K562 (cell line): ENCODE measurements at regions not wholly inside any gene's neighbourhood (a gene's known extent, or its start where the extent isn't known, plus 50 kb on each side); places are given as distances from the start of the nearest gene placed in this dataset.

ENCODE experiments used
- ATAC-seq: fragments of 200-7000 bp; cut with Tn5 transposase; 3 replicates; pipeline ENCODE4 v1.9.1; 2020; ENCODE audit warnings: moderate library complexity
- BruUV-seq: library from RNA; stranded (reverse); fragments of 400-500 nt; replicated peaks from 2 replicates; lab custom pipeline; 2021; lab: Mats Ljungman, UMichigan
- CTCF ChIA-PET: fragments of 300-600 bp; formaldehyde crosslinking; extraction: SDS; loops from one replicate; lab custom pipeline; 2021; ENCODE audit warnings: low intra/inter-chr PET ratio; lab: Yijun Ruan, JAX
- POLR2A ChIA-PET: fragments of 300-600, 350-650 bp; sonication (Branson Sonifier 250); formaldehyde crosslinking; extraction: SDS; loops from one replicate; lab custom pipeline; 2021; ENCODE audit warnings: antibody characterized with exemption, inconsistent platforms; lab: Yijun Ruan, JAX
- DNase-seq, 4 experiments: peaks; one replicate each; pipeline versions ENCODE4 v3.0.0 to v3.0.0-alpha.2; 2011 to 2018; ENCODE audit warnings: low spot score in 3 of 4, mixed read lengths in 3 of 4; ENCODE audit errors: extremely low read depth in 1 of 4
- FAIRE-seq: peaks from 2 replicates; lab custom pipeline; 2011; peaks lifted over from hg19 to GRCh38; lab: Jason Lieb, UNC
- H2AFZ ChIP-seq: 2 replicates; pipeline ENCODE4 v1.6.0; 2011; ENCODE audit warnings: low read depth, low read length, control low read depth, inconsistent platforms
- H3K27ac ChIP-seq: fragments of 200-600 bp; 3 replicates; pipeline ENCODE4 v1.8.0; 2011; ENCODE audit warnings: low read depth, mild to moderate bottlenecking, control low read depth, inconsistent platforms, low read length, moderate library complexity, mixed read lengths; ENCODE audit errors: extremely low read depth
- H3K27me3 ChIP-seq, 2 experiments: fragments of 300-600 bp in 1 of 2; 2 replicates in 1 of 2; 3 replicates in 1 of 2; pipeline versions ENCODE4 v1.6.0 to v1.8.0; 2011; ENCODE audit warnings: inconsistent platforms in 2 of 2, low read length in 2 of 2, mild to moderate bottlenecking in 1 of 2, mixed read lengths in 1 of 2, moderate library complexity in 1 of 2; ENCODE audit not compliant: control insufficient read depth in 2 of 2, insufficient read depth in 2 of 2
- H3K36me3 ChIP-seq: fragments of 300-600 bp; 3 replicates; pipeline ENCODE4 v1.8.0; 2011; ENCODE audit warnings: mild to moderate bottlenecking, low read length, inconsistent platforms; ENCODE audit not compliant: control insufficient read depth, insufficient read depth
- H3K4me1 ChIP-seq, 2 experiments: fragments of 200-600 bp in 1 of 2; replicated peaks in 1 of 2; 2 replicates in 1 of 2; 3 replicates in 1 of 2; pipeline versions ENCODE4 v1.5.1 to v1.8.0; 2011; ENCODE audit warnings: inconsistent platforms in 2 of 2, low read length in 2 of 2, mild to moderate bottlenecking in 1 of 2, mixed read lengths in 1 of 2, moderate library complexity in 1 of 2; ENCODE audit not compliant: control insufficient read depth in 2 of 2, insufficient read depth in 2 of 2
- H3K4me2 ChIP-seq: 2 replicates; pipeline ENCODE4 v1.6.1; 2011; ENCODE audit warnings: low read length, control low read depth, inconsistent platforms, mixed read lengths; ENCODE audit not compliant: insufficient read depth
- H3K4me3 ChIP-seq: fragments of 200-600 bp; sonication (generic), shearing (Covaris generic); 2 replicates; pipeline ENCODE4 v1.5.1; 2016; ENCODE audit warnings: control low read depth, inconsistent platforms
- H3K79me2 ChIP-seq: fragments of 200-600 bp; 3 replicates; pipeline ENCODE4 v1.8.0; 2011; ENCODE audit warnings: low read length, inconsistent platforms; ENCODE audit not compliant: control insufficient read depth, insufficient read depth
- H3K9ac ChIP-seq, 2 experiments: 2 replicates each; pipeline versions ENCODE4 v1.6.0 to v1.6.1; 2011; ENCODE audit warnings: low read depth in 2 of 2, low read length in 2 of 2, control low read depth in 1 of 2, inconsistent platforms in 1 of 2, mild to moderate bottlenecking in 1 of 2, mixed read lengths in 1 of 2; ENCODE audit not compliant: insufficient read depth in 1 of 2
- H3K9me1 ChIP-seq: one replicate; pipeline ENCODE4 v1.6.0; 2011; ENCODE audit warnings: inconsistent platforms, mild to moderate bottlenecking, low read length, moderate library complexity; ENCODE audit not compliant: control insufficient read depth, insufficient read depth
- H3K9me3 ChIP-seq: replicated peaks from 2 replicates; pipeline ENCODE4 v1.5.1; 2011; ENCODE audit warnings: low read depth, low read length, inconsistent platforms; ENCODE audit not compliant: control insufficient read depth, insufficient read depth
- H4K20me1 ChIP-seq: replicated peaks from 2 replicates; pipeline ENCODE4 v1.6.1; 2011; ENCODE audit warnings: low read length, inconsistent platforms, mixed read lengths; ENCODE audit not compliant: control insufficient read depth, insufficient read depth
- BCL6 ChIP-seq: fragments of 250-450 bp; sonication (Bioruptor Pico); IDR thresholded peaks from 2 replicates; pipeline ENCODE4 v1.4.0; 2020
- BRF1 ChIP-seq: IDR thresholded peaks from 3 replicates; pipeline ENCODE4 v1.6.1; 2011; ENCODE audit warnings: borderline replicate concordance, mild to moderate bottlenecking; ENCODE audit not compliant: insufficient read length; ENCODE audit errors: extremely low read depth
- CHD1 ChIP-seq: fragments of 200-600 bp; sonication (generic); IDR thresholded peaks from one replicate; pipeline ENCODE4 v1.6.1; 2012; ENCODE audit warnings: mild to moderate bottlenecking, moderate library complexity, low read length, inconsistent platforms
- GATAD2B ChIP-seq: fragments of 450-650 bp; IDR thresholded peaks from 2 replicates; pipeline ENCODE4 v1.6.1; 2017; ENCODE audit warnings: mild to moderate bottlenecking, borderline replicate concordance
- MED1 ChIP-seq: sonication (generic); formaldehyde crosslinking; IDR thresholded peaks from 2 replicates; pipeline ENCODE4 v1.8.1; 2023; ENCODE audit warnings: missing genetic modification reagents, borderline replicate concordance
- SPI1 ChIP-seq: IDR thresholded peaks from 2 replicates; pipeline ENCODE4 v1.6.1; 2011; ENCODE audit warnings: low read depth, low read length, control low read depth, borderline replicate concordance
- ZC3H11A ChIP-seq: IDR thresholded peaks from 2 replicates; pipeline ENCODE4 v1.6.1; 2012; ENCODE audit warnings: low read depth, low read length, improper control_type of control experiment
- ZNF143 ChIP-seq: sonication (generic); formaldehyde crosslinking; IDR thresholded peaks from 2 replicates; pipeline ENCODE4 v1.9.0; 2022; ENCODE audit warnings: mild to moderate bottlenecking, missing genetic modification reagents
- ZNF263 ChIP-seq: sonication (generic); formaldehyde crosslinking; IDR thresholded peaks from 2 replicates; pipeline ENCODE4 v1.8.0; 2022; ENCODE audit warnings: mild to moderate bottlenecking, missing genetic modification reagents, borderline replicate concordance
- ZNF316 ChIP-seq: fragments of 450-650 bp; IDR thresholded peaks from 2 replicates; pipeline ENCODE4 v1.6.1; 2016
- ZNF445 ChIP-seq: fragments of 250-450 bp; sonication (Bioruptor Pico); IDR thresholded peaks from 2 replicates; pipeline ENCODE4 v1.4.0; 2020; ENCODE audit warnings: low read depth, mild to moderate bottlenecking, moderate library complexity
- ZNF584 ChIP-seq: fragments of 200-800 bp; sonication (Bioruptor generic); IDR thresholded peaks from 2 replicates; pipeline ENCODE4 v1.6.1; 2016; ENCODE audit warnings: low read depth, mild to moderate bottlenecking, missing genetic modification characterization, missing compliant biosample characterization
- WGBS: fragments of 100-300 bp; shearing (Covaris generic); methylation state at CpG from one replicate; pipeline ENCODE4 v1.1.6; 2016; ENCODE audit warnings: low coverage, mixed read lengths; ENCODE audit not compliant: insufficient coverage; ENCODE audit errors: missing lambda C conversion rate; 5-methylcytosine and 5-hydroxymethylcytosine counted together
- in situ Hi-C: fragments of 300-500 bp; cut with MboI; formaldehyde crosslinking; loops from 4 replicates; pipeline ENCODE4 v1.15.0; 2018; ENCODE audit warnings: inconsistent platforms, mixed read lengths
- intact Hi-C: fragments of 100-400 bp; cut with micrococcal nuclease; formaldehyde crosslinking; loops from 2 replicates; pipeline ENCODE4 v1.14.2; 2022
- TF ChIP-seq, protein P1 (sequence below): fragments of 250-450 bp; sonication (Bioruptor Pico); IDR thresholded peaks from 2 replicates; pipeline ENCODE4 v1.4.0; 2020; ENCODE audit warnings: mild to moderate bottlenecking, moderate library complexity

GRCh38 chr2:180150606-180151005 lies 143.5 kb upstream of the CWC22 start (continued):
- TF ChIP-seq ZNF143 (CRISPR knock-in tag) (no peak), ZNF584 (CRISPR knock-in tag) (no peak), GATAD2B (no peak)

DNA sequence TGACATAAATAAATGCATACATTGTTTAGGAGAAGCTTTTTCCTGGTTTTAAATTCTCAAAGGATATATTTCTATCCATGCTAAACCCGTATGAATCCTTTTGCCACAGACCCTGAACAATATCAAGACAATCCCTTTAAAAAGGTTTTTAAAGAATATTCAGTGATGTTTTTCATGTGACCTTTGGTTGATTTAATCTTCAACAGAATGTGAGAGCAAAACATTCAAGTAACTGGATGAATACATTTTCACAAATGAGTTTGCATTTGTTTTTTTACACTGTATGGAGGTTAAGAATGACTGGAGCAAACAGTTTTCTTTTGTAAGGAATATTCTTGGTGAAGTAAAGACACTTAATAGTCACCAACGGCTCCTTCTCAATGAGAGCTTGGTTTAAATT lies 139.4 kb upstream of the CWC22 start:
- Histone ChIP-seq H3K4me2 (no peak overlapping the region), H3K27ac (no peak overlapping the region), H3K9me3 (no peaks in the 10 kb centered on the region), H3K27me3 (no peaks in the 10 kb centered on the region), H3K4me1 (no peaks in the 10 kb centered on the region), H2AFZ (no peak overlapping the region), H3K9me1 (no peaks in the 10 kb centered on the region), H3K4me3 (no peak overlapping the region), H3K9ac (no peak overlapping the region), H3K36me3 (no peaks in the 10 kb centered on the region), H4K20me1 (no peaks in the 10 kb centered on the region), H3K79me2 (no peaks in the 10 kb centered on the region)
- TF ChIP-seq ZC3H11A (no peak), CHD1 (no peak), BCL6 (no peak), ZNF263 (CRISPR knock-in tag) (no peak), ZNF316 (no peak), MED1 (CRISPR knock-in tag) (no peak), SPI1 (no peak), ZNF445 (CRISPR knock-in tag) (no peak), BRF1 (no peak)
- TF ChIP-seq, protein P1, sequence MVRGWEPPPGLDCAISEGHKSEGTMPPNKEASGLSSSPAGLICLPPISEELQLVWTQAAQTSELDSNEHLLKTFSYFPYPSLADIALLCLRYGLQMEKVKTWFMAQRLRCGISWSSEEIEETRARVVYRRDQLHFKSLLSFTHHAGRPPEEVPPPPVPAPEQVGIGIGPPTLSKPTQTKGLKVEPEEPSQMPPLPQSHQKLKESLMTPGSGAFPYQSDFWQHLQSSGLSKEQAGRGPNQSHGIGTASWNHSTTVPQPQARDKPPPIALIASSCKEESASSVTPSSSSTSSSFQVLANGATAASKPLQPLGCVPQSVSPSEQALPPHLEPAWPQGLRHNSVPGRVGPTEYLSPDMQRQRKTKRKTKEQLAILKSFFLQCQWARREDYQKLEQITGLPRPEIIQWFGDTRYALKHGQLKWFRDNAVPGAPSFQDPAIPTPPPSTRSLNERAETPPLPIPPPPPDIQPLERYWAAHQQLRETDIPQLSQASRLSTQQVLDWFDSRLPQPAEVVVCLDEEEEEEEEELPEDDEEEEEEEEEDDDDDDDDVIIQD (CRISPR knock-in tag): no peak
- ChIA-PET CTCF (no interaction called here), POLR2A (no interaction called here)
- DNase-seq (no peak), FAIRE-seq (no peak), ATAC-seq (no peak)
- WGBS: 0% methylated on average over 2 of the region's 2 CpGs
- BruUV-seq: no TSS peak
- in situ Hi-C loops: no loop called here
- intact Hi-C loops: no loop called here
